Lung (tissue), 11 donors: ENCODE measurements at regions not wholly inside any gene's neighbourhood (a gene's known extent, or its start where the extent isn't known, plus 50 kb on each side); places are given as distances from the start of the nearest gene placed in this dataset.

Source experiments
- ATAC-seq: fragments of 200-7000 bp; cut with Tn5 transposase; one replicate; pipeline ENCODE4 v1.9.1; 2020; ENCODE audit warnings: moderate number of reproducible peaks; ENCODE audit not compliant: insufficient read depth, low FRiP score
- DNase-seq, 3 donors: peaks; one replicate each; pipeline ENCODE4 v3.0.0-alpha.2; 2013 to 2017
- H3K27ac ChIP-seq, 2 donors: one replicate each; pipeline ENCODE4 v1.5.1; 2013; ENCODE audit warnings: mild to moderate bottlenecking in 2 of 2, moderate library complexity in 2 of 2, control low read depth in 1 of 2, inconsistent platforms in 1 of 2, low read depth in 1 of 2, low read length in 1 of 2
- H3K27me3 ChIP-seq, 3 donors: one replicate each; pipeline ENCODE4 v1.5.1; 2013; ENCODE audit warnings: low read length in 2 of 3; ENCODE audit not compliant: control insufficient read depth in 3 of 3, insufficient read depth in 3 of 3
- H3K36me3 ChIP-seq, 4 donors: one replicate each; pipeline ENCODE4 v1.5.1; 2013; ENCODE audit warnings: low read length in 4 of 4, mild to moderate bottlenecking in 1 of 4, moderate library complexity in 1 of 4; ENCODE audit not compliant: control insufficient read depth in 4 of 4, insufficient read depth in 4 of 4
- H3K4me1 ChIP-seq, 5 donors: one replicate each; pipeline ENCODE4 v1.5.1; 2013; ENCODE audit warnings: low read length in 5 of 5, mild to moderate bottlenecking in 2 of 5, moderate library complexity in 1 of 5; ENCODE audit not compliant: control insufficient read depth in 5 of 5, insufficient read depth in 5 of 5
- H3K4me3 ChIP-seq: one replicate; pipeline ENCODE4 v1.5.1; 2013; ENCODE audit warnings: mild to moderate bottlenecking, control low read depth, moderate library complexity
- H3K9ac ChIP-seq, 2 donors: one replicate each; pipeline ENCODE4 v1.5.1; 2013; ENCODE audit warnings: low read length in 2 of 2, control low read depth in 1 of 2; ENCODE audit not compliant: insufficient read depth in 1 of 2
- H3K9me3 ChIP-seq, 4 donors: one replicate each; pipeline ENCODE4 v1.5.1; 2013; ENCODE audit warnings: low read length in 3 of 4, mild to moderate bottlenecking in 1 of 4, moderate library complexity in 1 of 4; ENCODE audit not compliant: control insufficient read depth in 4 of 4, insufficient read depth in 3 of 4
- WGBS, 2 donors: extraction: QIAGEN DNeasy Blood & Tissue Kit; methylation state at CpG; one replicate each; pipeline ENCODE4 v1.1.7; 2013; 5-methylcytosine and 5-hydroxymethylcytosine counted together
- TF ChIP-seq, protein P1 (sequence below): IDR thresholded peaks from 2 replicates; pipeline ENCODE4 v1.5.1; 2012; ENCODE audit warnings: mild to moderate bottlenecking; ENCODE audit errors: control extremely low read depth, extremely low read depth
- donor health status: control.
- donor health status: control.
- donor health status: Bipolar disorder and iron deficiency.
- donor health status: healthy.
- donor health status: DM: yes; HTN: yes; CAD: no.

DNA sequence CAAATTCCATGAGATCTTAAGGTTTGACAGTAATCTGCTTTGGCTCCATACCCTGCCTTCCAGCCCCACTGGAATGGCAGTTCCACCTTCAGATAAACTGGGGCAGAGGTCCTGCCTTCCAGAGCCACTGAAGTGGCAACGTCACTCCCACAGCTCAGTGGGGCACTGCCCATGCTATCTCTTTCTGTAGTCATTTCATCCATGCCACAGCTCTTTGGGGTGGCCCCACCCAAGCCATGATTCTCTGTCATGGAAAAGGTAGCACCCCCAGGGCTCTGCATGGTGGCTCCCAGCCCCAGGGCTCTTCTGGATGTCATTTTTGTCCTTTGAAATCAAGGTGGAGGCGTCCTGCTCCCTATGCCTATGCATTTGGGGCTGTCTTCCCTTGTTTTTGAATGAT is 596.5 kb downstream of the SPOCK3 start:
- Histone ChIP-seq H3K9me3 (peaks cover 0 to 3% (median under 1%) of the 10 kb centered on the region in 4 donors), H3K4me1 (no peaks in the 10 kb centered on the region), H3K9ac (no peak overlapping the region), H3K27ac (no peak overlapping the region), H3K4me3 (no peak overlapping the region), H3K27me3 (no peaks in the 10 kb centered on the region), H3K36me3 (no peaks in the 10 kb centered on the region)
- ATAC-seq (no peak), DNase-seq (no peak)
- WGBS, 2 donors: 70 to 73% methylated on average over 2 of the region's 2 CpGs
- TF ChIP-seq, protein P1, sequence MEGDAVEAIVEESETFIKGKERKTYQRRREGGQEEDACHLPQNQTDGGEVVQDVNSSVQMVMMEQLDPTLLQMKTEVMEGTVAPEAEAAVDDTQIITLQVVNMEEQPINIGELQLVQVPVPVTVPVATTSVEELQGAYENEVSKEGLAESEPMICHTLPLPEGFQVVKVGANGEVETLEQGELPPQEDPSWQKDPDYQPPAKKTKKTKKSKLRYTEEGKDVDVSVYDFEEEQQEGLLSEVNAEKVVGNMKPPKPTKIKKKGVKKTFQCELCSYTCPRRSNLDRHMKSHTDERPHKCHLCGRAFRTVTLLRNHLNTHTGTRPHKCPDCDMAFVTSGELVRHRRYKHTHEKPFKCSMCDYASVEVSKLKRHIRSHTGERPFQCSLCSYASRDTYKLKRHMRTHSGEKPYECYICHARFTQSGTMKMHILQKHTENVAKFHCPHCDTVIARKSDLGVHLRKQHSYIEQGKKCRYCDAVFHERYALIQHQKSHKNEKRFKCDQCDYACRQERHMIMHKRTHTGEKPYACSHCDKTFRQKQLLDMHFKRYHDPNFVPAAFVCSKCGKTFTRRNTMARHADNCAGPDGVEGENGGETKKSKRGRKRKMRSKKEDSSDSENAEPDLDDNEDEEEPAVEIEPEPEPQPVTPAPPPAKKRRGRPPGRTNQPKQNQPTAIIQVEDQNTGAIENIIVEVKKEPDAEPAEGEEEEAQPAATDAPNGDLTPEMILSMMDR: no peak

- Histone ChIP-seq H3K4me1 (no peaks in the 10 kb centered on the region), H3K9ac (no peak overlapping the region), H3K27me3 (no peaks in the 10 kb centered on the region), H3K9me3 (no peaks in the 10 kb centered on the region), H3K4me3 (no peak overlapping the region), H3K27ac (no peak overlapping the region), H3K36me3 (no peaks in the 10 kb centered on the region)
- no peak for ATAC-seq
- TF ChIP-seq, protein P1: no peak
- WGBS, 2 donors: 59 to 70% methylated on average over 1 of the region's 1 CpG
- no peak for DNase-seq
Measured at GRCh38 chr4:166655231-166655630, 579.1 kb downstream of the SPOCK3 start.

- no peak overlapping the region for H3K9ac ChIP-seq
- TF ChIP-seq, protein P1: no peak
- peak in 1 of 3 donors; percentile 4 for DNase-seq
- no peak for ATAC-seq
- no peak overlapping the region for H3K4me3 ChIP-seq
- H3K27me3 ChIP-seq: no peaks in the 10 kb centered on the region
- WGBS, 2 donors: 89 to 94% methylated on average over 5 of the region's 5 CpGs
- no peaks in the 10 kb centered on the region for H3K4me1 ChIP-seq
- no peaks in the 10 kb centered on the region for H3K9me3 ChIP-seq
- no peaks in the 10 kb centered on the region for H3K36me3 ChIP-seq
- no peak overlapping the region for H3K27ac ChIP-seq
Measured at GRCh38 chr4:166655705-166656104, 578.6 kb downstream of the SPOCK3 start.

DNA sequence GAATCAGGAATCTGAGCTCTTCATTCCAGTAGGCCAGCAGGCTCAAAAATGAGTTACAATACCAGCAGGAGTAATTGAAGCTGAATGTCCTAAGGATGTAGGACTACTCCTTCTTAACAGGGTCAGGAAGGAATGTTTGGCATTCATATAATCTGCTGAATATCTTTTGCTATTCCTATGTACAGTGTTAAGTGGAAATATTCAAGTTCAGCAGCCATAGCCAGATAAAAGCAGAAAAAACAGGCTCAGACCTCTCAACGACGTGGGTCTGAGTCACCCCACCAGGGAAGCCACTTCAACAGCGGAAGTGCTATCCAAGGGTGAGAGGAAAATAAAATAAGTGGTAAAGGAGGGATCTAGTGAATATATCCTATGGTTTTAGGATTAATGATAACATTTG is 577.0 kb downstream of the SPOCK3 start:
- WGBS, 2 donors: 52 to 80% methylated on average over 3 of the region's 3 CpGs
- TF ChIP-seq, protein P1: no peak
- H3K4me3 ChIP-seq: no peak overlapping the region
- no peak for ATAC-seq
- no peaks in the 10 kb centered on the region for H3K4me1 ChIP-seq
- H3K27ac ChIP-seq: no peak overlapping the region
- DNase-seq: peak in 2 of 3 donors; percentile 9 to 42
- H3K9me3 ChIP-seq: no peaks in the 10 kb centered on the region
- no peak overlapping the region for H3K9ac ChIP-seq
- H3K36me3 ChIP-seq: no peaks in the 10 kb centered on the region
- no peaks in the 10 kb centered on the region for H3K27me3 ChIP-seq
